ENCODE measurements at regions not wholly inside any gene's neighbourhood (a gene's known extent, or its start where the extent isn't known, plus 50 kb on each side); places are given as distances from the start of the nearest gene placed in this dataset.

- no peak for TF ChIP-seq CTCF (IDR thresholded peaks at IDR 0.05)
- TF ChIP-seq POLR2A (IDR thresholded peaks at IDR 0.05): no peak
Measured at GRCh38 chr22:49415151-49415951, 412.3 kb downstream of the BRD1 start.
